Neuronal stem cell (in vitro differentiated cells): ENCODE measurements at regions not wholly inside any gene's neighbourhood (a gene's known extent, or its start where the extent isn't known, plus 50 kb on each side); places are given as distances from the start of the nearest gene placed in this dataset.

Source experiments
- DNase-seq: peaks from one replicate; pipeline ENCODE4 v3.0.0-alpha.2; 2013; ENCODE audit warnings: low spot score
- H2AFZ ChIP-seq: one replicate; pipeline ENCODE4 v1.6.1; 2013; ENCODE audit warnings: mild to moderate bottlenecking, low read length, inconsistent platforms
- H2AK5ac ChIP-seq: 2 replicates; pipeline ENCODE4 v1.6.1; 2013; ENCODE audit warnings: low read depth, mild to moderate bottlenecking, inconsistent platforms, low read length, moderate library complexity, mixed read lengths
- H2BK120ac ChIP-seq: 2 replicates; pipeline ENCODE4 v1.6.1; 2013; ENCODE audit warnings: low read depth, mild to moderate bottlenecking, inconsistent platforms, low read length, moderate library complexity, mixed read lengths
- H2BK12ac ChIP-seq: one replicate; pipeline ENCODE4 v1.6.1; 2013; ENCODE audit warnings: low read length, inconsistent platforms
- H2BK15ac ChIP-seq: 2 replicates; pipeline ENCODE4 v1.6.1; 2013; ENCODE audit warnings: mild to moderate bottlenecking, low read length, inconsistent platforms, mixed read lengths
- H2BK5ac ChIP-seq: one replicate; pipeline ENCODE4 v1.6.1; 2013; ENCODE audit warnings: inconsistent platforms, mild to moderate bottlenecking, low read length, moderate library complexity
- H3K14ac ChIP-seq: one replicate; pipeline ENCODE4 v1.6.1; 2013; ENCODE audit warnings: low read length, inconsistent platforms
- H3K18ac ChIP-seq: 2 replicates; pipeline ENCODE4 v1.6.1; 2013; ENCODE audit warnings: low read length, inconsistent platforms
- H3K23ac ChIP-seq: 2 replicates; pipeline ENCODE4 v1.6.1; 2013; ENCODE audit warnings: low read depth, mild to moderate bottlenecking, mixed read lengths, low read length, inconsistent platforms; ENCODE audit not compliant: poor library complexity
- H3K27ac ChIP-seq: replicated peaks from 3 replicates; pipeline ENCODE4 v1.5.1; 2013; ENCODE audit warnings: low read length, inconsistent platforms
- H3K27me3 ChIP-seq, 3 experiments: 2 replicates each; pipeline ENCODE4 v1.6.1; 2013; ENCODE audit warnings: low read length in 3 of 3, mild to moderate bottlenecking in 2 of 3, inconsistent platforms in 1 of 3, low read depth in 1 of 3, mixed read lengths in 1 of 3, moderate library complexity in 1 of 3; ENCODE audit not compliant: control insufficient read depth in 3 of 3, insufficient read depth in 3 of 3
- H3K36me3 ChIP-seq, 2 donors: replicated peaks in 1 of 2; 2 replicates each; pipeline ENCODE4 v1.6.1; 2013; ENCODE audit warnings: low read length in 2 of 2; ENCODE audit not compliant: control insufficient read depth in 2 of 2, insufficient read depth in 2 of 2
- H3K4ac ChIP-seq: 2 replicates; pipeline ENCODE4 v1.6.1; 2013; ENCODE audit warnings: inconsistent platforms, mild to moderate bottlenecking, low read length, moderate library complexity
- H3K4me1 ChIP-seq, 2 donors: 1 replicate in 1 of 2; 2 replicates in 1 of 2; pipeline ENCODE4 v1.6.1; 2013; ENCODE audit warnings: low read length in 2 of 2, low read depth in 1 of 2; ENCODE audit not compliant: control insufficient read depth in 2 of 2, insufficient read depth in 1 of 2
- H3K4me2 ChIP-seq: one replicate; pipeline ENCODE4 v1.6.1; 2013; ENCODE audit warnings: mild to moderate bottlenecking, low read length, inconsistent platforms; ENCODE audit not compliant: insufficient read depth, poor library complexity, severe bottlenecking
- H3K4me3 ChIP-seq, 2 donors: 2 replicates each; pipeline ENCODE4 v1.5.1; 2013; ENCODE audit warnings: low read length in 2 of 2, mild to moderate bottlenecking in 2 of 2, inconsistent platforms in 1 of 2, moderate library complexity in 1 of 2
- H3K79me1 ChIP-seq: one replicate; pipeline ENCODE4 v1.6.1; 2013; ENCODE audit warnings: low read depth, mild to moderate bottlenecking, inconsistent platforms, low read length, moderate library complexity
- H3K9ac ChIP-seq: one replicate; pipeline ENCODE4 v1.6.1; 2013; ENCODE audit warnings: mild to moderate bottlenecking, low read depth, low read length, inconsistent platforms; ENCODE audit not compliant: poor library complexity
- H3K9me3 ChIP-seq, 2 donors: replicated peaks in 1 of 2; 2 replicates each; pipeline versions ENCODE3 to v1.6.1; 2013; ENCODE audit warnings: low read length in 2 of 2, mild to moderate bottlenecking in 2 of 2, inconsistent platforms in 1 of 2, low read depth in 1 of 2, mixed read lengths in 1 of 2, moderate library complexity in 1 of 2; ENCODE audit not compliant: control insufficient read depth in 2 of 2, insufficient read depth in 1 of 2
- H4K8ac ChIP-seq: one replicate; pipeline ENCODE4 v1.6.1; 2013; ENCODE audit warnings: low read depth, mild to moderate bottlenecking, inconsistent platforms, low read length, moderate library complexity
- H4K91ac ChIP-seq: one replicate; pipeline ENCODE4 v1.6.1; 2013; ENCODE audit warnings: low read length, low read depth, mild to moderate bottlenecking, inconsistent platforms; ENCODE audit not compliant: poor library complexity
- WGBS, 2 donors: extraction: QIAGEN DNeasy Blood & Tissue Kit; methylation state at CpG; one replicate each; pipeline ENCODE4 v1.1.7; 2013; ENCODE audit warnings: missing lambda C conversion rate in 2 of 2, mixed read lengths in 1 of 2; ENCODE audit not compliant: insufficient read length in 2 of 2, insufficient replicate concordance in 1 of 2; ENCODE audit errors: extremely low coverage in 2 of 2; 5-methylcytosine and 5-hydroxymethylcytosine counted together

DNA sequence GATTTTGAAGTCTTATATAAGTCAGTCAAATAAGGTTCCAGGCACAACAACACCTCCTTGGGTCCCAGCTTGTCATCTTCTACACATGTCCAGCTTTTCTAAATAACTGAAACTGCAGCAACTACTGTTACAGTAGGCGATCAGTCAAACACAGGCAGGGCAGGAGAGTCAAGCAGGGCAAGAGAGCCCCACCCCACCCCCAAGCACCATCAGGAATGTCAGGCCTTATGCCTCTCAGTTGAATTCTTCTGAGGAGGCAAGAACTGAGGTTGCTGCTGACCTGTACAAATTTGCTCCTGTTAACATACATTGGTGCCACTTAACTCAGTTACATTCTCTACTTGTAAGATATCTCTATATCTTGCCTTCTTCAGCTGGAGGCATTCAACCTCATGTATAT lies 608.8 kb upstream of the PCDH10 start:
- H3K36me3 ChIP-seq: no peaks in the 10 kb centered on the region
- no peaks in the 10 kb centered on the region for H3K27me3 ChIP-seq
- no peak for DNase-seq
- H3K4ac ChIP-seq: no peak overlapping the region
- no peak overlapping the region for H3K27ac ChIP-seq
- no peak overlapping the region for H2AFZ ChIP-seq
- peaks cover 0 to 2% of the 10 kb centered on the region in 2 donors for H3K9me3 ChIP-seq
- H2BK5ac ChIP-seq: no peak overlapping the region
- no peak overlapping the region for H3K18ac ChIP-seq
- no peak overlapping the region for H2BK12ac ChIP-seq
- H3K4me2 ChIP-seq: no peak overlapping the region
- H3K14ac ChIP-seq: no peak overlapping the region
- H2BK15ac ChIP-seq: no peak overlapping the region
- WGBS, 2 donors: no CpG with 5 or more reads among the region's 1 CpG
- no peak overlapping the region for H3K23ac ChIP-seq
- no peaks in the 10 kb centered on the region for H3K4me1 ChIP-seq
- H4K8ac ChIP-seq: no peak overlapping the region
- H3K4me3 ChIP-seq: no peak overlapping the region
- no peak overlapping the region for H4K91ac ChIP-seq
- no peak overlapping the region for H3K9ac ChIP-seq
- H3K79me1 ChIP-seq: no peaks in the 10 kb centered on the region
- no peak overlapping the region for H2BK120ac ChIP-seq
- H2AK5ac ChIP-seq: no peak overlapping the region

DNA sequence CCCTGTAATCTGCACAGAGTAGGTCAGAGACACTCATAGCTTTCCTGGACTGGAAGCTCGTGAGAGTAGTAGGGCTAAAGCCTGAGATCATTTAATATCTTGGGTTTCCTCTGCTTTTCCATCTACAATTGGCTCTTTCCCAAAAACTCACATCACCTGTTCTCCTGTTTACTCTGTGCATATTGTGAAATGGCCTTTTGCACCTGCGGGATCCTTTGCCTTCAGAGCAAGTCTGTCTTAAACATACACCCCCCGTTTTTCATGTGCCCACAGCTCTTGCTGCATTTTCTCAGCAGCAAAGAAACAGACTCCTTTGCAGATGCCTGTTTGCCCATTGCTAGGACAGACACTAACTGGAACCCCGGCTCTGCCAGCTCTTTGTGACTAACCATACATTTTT lies 608.3 kb upstream of the PCDH10 start:
- Histone ChIP-seq H3K9ac (no peak overlapping the region), H3K14ac (no peak overlapping the region), H3K79me1 (no peaks in the 10 kb centered on the region), H2AK5ac (no peak overlapping the region), H3K4ac (no peak overlapping the region), H3K27ac (no peak overlapping the region), H4K8ac (no peak overlapping the region), H3K18ac (no peak overlapping the region), H3K36me3 (no peaks in the 10 kb centered on the region), H3K23ac (no peak overlapping the region), H3K9me3 (peaks cover 0 to 2% of the 10 kb centered on the region in 2 donors), H4K91ac (no peak overlapping the region), H2BK120ac (no peak overlapping the region), H3K4me2 (no peak overlapping the region), H3K4me3 (no peak overlapping the region), H3K4me1 (no peaks in the 10 kb centered on the region), H2BK12ac (no peak overlapping the region), H3K27me3 (no peaks in the 10 kb centered on the region), H2BK5ac (no peak overlapping the region), H2AFZ (no peak overlapping the region), H2BK15ac (no peak overlapping the region)
- WGBS, 2 donors: no CpG with 5 or more reads among the region's 4 CpGs
- no peak for DNase-seq

DNA sequence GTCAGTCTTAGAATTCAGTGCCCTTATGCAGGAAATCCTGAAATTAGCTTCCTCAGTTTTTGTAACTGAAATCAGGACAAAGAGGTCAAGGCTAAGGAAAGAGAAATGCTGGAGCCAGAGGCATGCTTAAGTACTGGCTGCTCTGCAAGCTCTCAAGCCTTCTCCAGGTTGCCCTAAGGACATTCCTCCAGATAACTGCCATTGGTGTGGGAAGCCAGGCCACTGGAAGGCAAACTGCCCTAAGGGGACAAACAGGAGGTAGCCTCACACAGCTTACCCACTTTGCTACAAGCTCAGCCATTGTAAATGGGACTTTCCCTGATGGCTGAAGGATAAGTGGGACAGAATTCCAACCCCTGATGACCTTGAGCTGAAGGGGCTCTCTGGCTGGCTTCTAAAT lies 606.9 kb upstream of the PCDH10 start:
- Histone ChIP-seq H2AFZ (no peak overlapping the region), H3K14ac (no peak overlapping the region), H4K91ac (no peak overlapping the region), H2BK5ac (no peak overlapping the region), H3K4me3 (peak overlapping the region in 1 of 2 donors; percentile 20), H3K23ac (no peak overlapping the region), H3K36me3 (no peaks in the 10 kb centered on the region), H3K79me1 (no peaks in the 10 kb centered on the region), H2BK15ac (no peak overlapping the region), H4K8ac (peak overlapping the region; percentile 48), H2BK120ac (no peak overlapping the region), H3K27me3 (no peaks in the 10 kb centered on the region), H3K18ac (peak overlapping the region; percentile 57), H3K4me2 (no peak overlapping the region), H3K9ac (no peak overlapping the region), H3K4me1 (no peaks in the 10 kb centered on the region), H3K9me3 (peaks cover 0 to 2% of the 10 kb centered on the region in 2 donors), H2AK5ac (no peak overlapping the region), H2BK12ac (no peak overlapping the region), H3K27ac (no peak overlapping the region), H3K4ac (no peak overlapping the region)
- no peak for DNase-seq

DNA sequence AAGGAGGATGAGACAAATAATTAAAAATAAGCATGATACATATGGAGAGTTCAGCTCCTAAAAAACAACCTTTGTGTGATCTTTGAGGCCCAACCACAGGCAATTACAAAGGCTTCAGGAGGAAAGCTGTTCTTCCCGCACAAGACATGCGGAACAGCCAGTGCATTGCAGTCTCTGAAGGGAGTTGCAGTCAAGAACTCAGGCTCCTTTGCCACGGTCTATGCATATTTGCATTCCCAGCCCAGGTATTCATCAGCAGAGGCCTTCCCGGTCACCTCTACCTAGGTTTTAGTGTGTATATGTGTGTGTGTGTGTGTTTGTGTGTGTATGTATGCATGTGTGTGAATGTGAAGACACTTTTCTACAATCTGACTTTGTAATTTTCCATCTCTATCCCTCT lies 600.6 kb upstream of the PCDH10 start:
- H3K27me3 ChIP-seq: no peaks in the 10 kb centered on the region
- H3K27ac ChIP-seq: no peak overlapping the region
- H4K91ac ChIP-seq: no peak overlapping the region
- H3K23ac ChIP-seq: no peak overlapping the region
- no peaks in the 10 kb centered on the region for H3K9me3 ChIP-seq
- H3K4me2 ChIP-seq: no peak overlapping the region
- no peak overlapping the region for H2BK15ac ChIP-seq
- no peaks in the 10 kb centered on the region for H3K36me3 ChIP-seq
- no peak overlapping the region for H3K18ac ChIP-seq
- H4K8ac ChIP-seq: no peak overlapping the region
- WGBS, 2 donors: no CpG with 5 or more reads among the region's 4 CpGs
- no peak overlapping the region for H3K4ac ChIP-seq
- H2AFZ ChIP-seq: peak overlapping the region; percentile 3
- H2AK5ac ChIP-seq: no peak overlapping the region
- no peaks in the 10 kb centered on the region for H3K4me1 ChIP-seq
- no peak overlapping the region for H3K9ac ChIP-seq
- H3K14ac ChIP-seq: no peak overlapping the region
- no peak overlapping the region for H3K4me3 ChIP-seq
- H2BK5ac ChIP-seq: no peak overlapping the region
- no peak overlapping the region for H2BK120ac ChIP-seq
- no peaks in the 10 kb centered on the region for H3K79me1 ChIP-seq
- no peak for DNase-seq
- no peak overlapping the region for H2BK12ac ChIP-seq
